ENCODE measurements at regions not wholly inside any gene's neighbourhood (a gene's known extent, or its start where the extent isn't known, plus 50 kb on each side); places are given as distances from the start of the nearest gene placed in this dataset.

DNA sequence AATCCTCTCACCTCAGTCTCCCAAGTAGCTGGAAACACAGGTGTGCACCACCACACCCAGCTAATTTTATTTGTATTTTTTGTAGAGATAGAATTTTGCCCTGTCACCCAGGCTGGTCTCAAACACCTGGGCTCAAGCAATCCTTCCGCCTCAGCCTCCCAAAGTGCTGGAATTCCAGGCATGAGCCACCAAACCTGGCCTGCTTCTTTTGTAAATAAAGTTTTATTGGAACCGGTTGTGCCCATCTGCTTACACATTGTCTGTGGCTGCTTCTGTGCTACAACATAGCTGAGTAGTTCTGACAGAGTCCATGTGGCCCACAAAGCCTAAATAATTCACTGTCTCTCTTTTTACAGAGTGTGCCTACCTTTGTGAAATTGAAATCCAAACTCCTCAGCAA is 109.7 kb upstream of the NRSN1 start:
- TF ChIP-seq, protein P1, sequence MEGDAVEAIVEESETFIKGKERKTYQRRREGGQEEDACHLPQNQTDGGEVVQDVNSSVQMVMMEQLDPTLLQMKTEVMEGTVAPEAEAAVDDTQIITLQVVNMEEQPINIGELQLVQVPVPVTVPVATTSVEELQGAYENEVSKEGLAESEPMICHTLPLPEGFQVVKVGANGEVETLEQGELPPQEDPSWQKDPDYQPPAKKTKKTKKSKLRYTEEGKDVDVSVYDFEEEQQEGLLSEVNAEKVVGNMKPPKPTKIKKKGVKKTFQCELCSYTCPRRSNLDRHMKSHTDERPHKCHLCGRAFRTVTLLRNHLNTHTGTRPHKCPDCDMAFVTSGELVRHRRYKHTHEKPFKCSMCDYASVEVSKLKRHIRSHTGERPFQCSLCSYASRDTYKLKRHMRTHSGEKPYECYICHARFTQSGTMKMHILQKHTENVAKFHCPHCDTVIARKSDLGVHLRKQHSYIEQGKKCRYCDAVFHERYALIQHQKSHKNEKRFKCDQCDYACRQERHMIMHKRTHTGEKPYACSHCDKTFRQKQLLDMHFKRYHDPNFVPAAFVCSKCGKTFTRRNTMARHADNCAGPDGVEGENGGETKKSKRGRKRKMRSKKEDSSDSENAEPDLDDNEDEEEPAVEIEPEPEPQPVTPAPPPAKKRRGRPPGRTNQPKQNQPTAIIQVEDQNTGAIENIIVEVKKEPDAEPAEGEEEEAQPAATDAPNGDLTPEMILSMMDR (IDR thresholded peaks at IDR 0.05; ENCODE audit: borderline replicate concordance, extremely low read depth, low read length, poor library complexity, severe bottlenecking): no peak
- no peak for TF ChIP-seq EZH2 (IDR thresholded peaks at IDR 0.05; ENCODE audit: borderline replicate concordance, low read depth, low read length, severe bottlenecking)

Measured in DND-41 (cell line).